HG03175 (cell line): ENCODE measurements at regions not wholly inside any gene's neighbourhood (a gene's known extent, or its start where the extent isn't known, plus 50 kb on each side); places are given as distances from the start of the nearest gene placed in this dataset.
"Not testable (repeated sequence)": the region's sequence is repeated elsewhere in the genome, so short reads cannot be mapped to it uniquely, and the experiment has no call there.

Experiments
- ATAC-seq: cut with Tn5 transposase; IDR thresholded peaks from one replicate; pipeline ENCODE4 v1.9.1; 2021; ENCODE audit warnings: mild to moderate bottlenecking, moderate library complexity; ENCODE audit not compliant: unreplicated experiment

DNA sequence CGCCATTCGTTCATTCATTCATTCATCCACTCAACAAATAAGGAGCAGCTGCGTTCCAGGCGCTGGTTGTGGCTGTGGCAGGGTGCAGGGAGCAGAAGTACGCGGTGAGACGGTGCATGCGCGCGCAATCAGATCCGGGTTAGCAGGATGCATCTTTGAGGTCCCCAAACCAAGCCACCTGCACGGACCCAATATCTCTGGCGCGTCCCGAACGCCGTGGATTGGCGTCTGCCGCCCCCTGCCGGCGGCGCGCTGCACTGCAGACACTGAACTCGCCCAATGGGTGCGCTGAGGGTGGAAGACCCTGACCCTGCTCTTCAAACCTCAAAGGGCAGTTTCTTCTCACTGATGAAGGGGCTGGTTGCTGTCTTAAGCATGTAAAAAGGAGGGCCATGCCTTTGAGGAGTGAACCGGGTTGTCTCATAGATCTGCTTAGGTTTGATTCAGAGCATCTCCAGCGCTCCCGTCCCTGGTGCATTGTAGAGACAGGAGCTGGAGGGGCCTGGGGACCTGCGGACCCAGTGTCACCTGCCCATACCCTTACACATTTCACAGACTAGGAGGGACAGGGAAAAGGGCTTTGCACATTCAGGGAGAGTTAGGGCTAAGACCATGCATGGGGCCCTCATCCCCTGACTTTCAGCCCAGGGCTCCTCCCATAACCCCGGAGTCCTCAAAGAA lies 102.5 kb downstream of the RAMP3 start:
- peak; percentile 72 for ATAC-seq

DNA sequence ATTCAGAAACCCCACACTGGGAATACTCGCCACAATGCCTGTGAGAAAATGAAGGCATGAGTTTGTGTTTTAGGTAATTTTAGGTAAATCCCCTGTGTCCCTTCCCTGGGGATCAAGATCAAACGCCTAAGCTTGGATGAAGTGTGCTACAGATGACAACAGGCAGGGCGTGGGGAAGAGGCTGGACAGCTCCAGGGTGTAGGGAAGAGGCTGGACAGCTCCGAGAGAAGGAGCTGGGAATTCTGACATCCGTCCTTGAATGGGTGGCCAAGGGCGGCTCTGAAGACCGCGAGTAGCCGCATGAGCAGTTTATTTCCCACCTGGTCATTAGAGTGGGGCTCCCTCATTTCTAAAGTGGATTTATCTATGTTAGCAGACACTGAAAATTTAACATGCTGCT lies 109.7 kb downstream of the RAMP3 start:
- ATAC-seq = no peak

DNA sequence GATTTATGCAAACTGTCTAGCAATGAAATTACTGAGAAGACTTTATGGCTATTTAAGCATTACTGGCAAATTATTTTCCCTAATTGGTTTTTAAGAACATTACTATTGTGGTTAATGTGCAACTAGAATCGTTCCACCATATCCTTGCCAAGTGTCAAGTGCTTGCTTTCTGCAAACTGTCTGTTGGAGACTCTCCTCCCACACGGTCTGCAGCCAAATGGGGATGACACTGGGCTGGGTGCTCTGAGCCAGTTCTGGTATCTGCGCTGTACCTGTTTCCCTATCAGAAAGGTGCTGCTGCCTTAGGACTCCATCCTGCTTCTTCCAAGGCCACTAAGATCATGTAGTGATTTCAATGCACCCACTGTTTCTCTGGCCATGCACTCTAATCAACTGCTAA lies 110.4 kb downstream of the RAMP3 start:
- ATAC-seq = no peak

DNA sequence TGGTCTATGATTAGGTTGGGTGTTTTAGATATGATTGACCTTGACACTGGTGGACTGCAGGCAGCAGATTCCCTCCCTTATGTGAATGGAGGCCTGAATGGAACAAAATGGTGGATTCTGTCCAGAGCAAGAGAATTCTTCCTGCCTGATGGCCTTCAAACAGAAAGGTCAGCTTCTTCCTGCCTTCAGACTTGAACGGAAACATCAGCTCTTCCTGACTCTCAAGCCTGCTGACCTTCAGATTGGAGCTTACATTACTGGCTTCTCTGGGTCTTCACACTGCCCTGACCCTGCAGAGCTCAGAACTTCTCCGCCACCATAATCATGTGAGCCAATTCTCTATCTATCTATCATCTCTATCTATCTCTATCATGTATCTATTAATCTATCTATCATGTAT lies 111.6 kb downstream of the RAMP3 start:
- ATAC-seq = no peak

DNA sequence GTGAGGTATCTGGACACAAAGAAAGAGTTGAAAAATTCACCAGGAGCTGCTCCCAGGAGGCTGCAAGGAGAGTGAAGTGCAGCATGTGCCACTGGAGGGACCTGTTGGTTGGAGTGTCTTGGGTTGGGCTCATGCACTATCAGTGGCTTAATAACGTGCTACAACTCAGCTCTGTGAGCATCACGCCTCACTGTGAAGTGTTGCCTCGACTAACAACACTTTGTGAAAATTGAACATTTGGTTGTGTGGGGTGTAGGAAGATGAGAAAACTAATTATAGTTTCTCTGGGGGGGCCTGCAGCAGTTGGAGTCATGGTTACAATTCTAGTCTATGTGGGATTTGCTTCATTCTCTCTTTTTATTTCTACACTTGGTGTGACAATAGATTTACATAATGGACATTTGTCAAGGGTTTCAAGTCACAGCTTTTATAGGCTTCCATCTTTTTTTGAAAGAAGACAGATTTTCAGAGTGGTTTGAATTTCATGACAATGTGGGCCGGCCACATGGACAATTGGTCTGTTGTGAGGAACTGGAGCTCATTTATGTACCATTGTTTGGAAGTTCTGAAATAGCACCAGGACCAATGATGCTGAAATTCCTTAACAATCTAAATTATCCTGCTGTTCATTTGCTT lies 121.3 kb downstream of the RAMP3 start:
- no peak for ATAC-seq

DNA sequence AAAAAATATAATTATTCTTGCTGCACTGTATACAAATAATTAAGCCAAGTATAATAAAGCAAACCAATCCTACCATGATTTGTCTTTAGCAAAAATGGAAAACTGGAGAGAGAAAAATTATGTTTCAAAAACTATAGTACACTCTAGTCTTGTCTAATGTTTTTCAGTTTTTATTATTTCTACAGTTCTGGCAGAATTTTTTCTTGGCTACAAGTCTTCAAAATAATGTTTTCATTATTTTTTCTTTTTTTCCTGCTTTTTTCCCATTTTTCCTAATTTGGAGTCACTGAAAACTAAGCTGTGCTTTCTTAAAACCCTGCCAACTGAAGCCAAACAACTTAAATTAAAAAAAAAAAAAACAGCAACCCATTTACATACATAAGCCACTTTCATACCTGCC lies 132.0 kb downstream of the RAMP3 start:
- ATAC-seq = not testable (repeated sequence)

DNA sequence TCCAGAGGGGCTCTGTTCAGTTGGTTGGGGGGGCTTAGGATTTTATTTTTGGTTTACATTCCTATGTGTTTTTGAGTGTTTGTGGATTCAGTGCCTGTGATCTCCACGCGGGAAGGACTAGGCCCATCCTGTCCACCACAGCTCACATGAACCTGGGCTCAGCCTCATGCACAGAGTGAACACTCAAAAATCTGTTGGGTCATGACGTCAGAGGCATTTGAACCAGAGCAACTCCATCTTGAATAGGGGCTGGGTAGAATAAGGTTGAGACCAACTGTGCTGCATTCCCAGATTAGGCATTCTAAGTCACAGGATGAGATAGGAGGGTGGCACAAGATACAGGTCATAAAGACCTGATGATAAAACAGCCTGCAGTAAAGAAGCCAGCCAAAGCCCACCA lies 133.3 kb downstream of the RAMP3 start:
- ATAC-seq = no peak

DNA sequence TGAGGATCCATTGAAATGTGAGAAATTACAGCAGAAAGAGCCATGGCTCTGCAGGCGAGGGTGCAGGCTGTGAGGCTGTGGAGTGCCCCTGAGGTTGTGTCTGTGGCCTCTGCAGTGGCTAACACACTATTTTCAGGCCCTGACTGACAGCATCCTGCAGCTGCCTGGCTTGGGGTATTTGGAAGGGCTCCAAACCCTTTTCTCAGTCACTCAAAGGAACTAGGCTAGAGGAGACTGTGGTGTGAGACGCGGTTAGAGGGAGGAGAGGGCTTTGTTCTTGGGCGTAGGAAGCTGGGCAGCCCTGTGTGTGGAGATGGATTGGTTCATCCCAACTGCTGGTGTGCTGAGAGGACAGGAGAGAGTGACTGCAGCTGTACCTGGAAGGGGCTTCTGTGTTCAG lies 134.9 kb downstream of the RAMP3 start:
- ATAC-seq = no peak

DNA sequence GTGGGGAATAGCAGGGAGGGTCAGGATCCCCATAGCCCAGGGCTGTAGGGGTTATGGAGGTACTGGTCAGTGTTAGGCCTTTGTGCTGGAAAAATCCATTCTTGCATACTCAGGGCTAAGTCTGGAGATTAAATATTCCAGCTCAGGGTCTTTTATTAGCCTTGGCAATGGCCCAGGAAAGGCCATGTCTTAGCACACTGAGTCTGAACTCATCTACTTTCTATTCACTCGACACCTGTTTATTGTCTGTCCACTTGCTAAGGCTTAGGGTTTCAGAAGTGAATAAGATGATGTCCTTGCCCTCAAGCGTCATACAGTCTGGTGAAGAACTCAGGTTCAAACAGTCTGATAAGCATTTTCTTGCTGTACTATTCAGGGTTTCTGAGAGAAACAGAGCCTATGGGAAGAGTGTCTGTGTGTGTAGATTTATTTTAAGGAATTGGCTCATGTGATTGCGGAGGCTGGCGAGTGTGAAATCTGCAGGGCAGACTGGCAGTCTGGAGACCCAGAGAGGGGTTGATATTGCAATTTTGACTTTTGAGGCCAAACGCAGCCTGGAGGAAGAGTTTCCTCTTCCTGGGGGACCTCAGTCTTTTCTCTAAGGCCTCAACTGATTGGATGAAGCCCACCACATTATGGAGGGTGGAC lies 135.8 kb downstream of the RAMP3 start:
- ATAC-seq = no peak

DNA sequence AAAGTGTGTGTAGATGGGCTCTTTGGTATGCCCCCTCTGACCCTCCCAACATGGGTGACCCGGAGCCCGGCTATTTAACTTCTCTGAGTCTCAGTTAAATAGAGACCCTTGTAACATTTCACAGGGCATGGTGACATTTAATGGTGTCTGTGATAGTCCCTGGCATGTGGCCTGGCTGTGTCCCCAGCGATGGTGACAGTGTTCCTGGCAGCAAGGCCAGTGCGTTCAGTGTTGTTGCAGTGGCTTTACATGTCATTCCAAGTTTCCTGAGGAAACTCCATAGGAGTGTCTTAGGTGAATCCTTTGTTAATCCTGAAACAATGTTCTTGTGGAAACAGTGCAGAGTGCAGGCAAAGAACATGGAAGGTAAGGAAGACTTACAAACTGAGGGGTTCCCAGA lies 137.0 kb downstream of the RAMP3 start:
- ATAC-seq = no peak

DNA sequence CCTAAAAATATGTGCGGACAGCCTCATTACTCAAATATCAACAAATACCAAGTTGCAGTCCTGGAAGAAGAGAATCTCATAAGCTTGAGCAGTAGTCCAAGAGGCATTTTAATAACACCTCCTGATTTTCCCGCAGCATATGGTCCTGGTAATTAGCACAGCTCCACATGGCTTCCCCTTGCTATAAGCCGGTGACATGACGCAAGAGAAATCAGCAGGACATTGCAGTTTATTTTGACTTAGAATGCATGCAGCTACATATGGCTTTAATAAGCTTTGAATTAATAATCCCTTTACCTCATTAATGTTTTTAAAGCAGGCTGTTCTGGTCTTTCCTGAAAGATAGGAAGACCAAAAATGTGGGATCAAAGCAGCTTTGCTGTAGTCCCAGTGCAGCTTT lies 137.6 kb downstream of the RAMP3 start:
- no peak for ATAC-seq

DNA sequence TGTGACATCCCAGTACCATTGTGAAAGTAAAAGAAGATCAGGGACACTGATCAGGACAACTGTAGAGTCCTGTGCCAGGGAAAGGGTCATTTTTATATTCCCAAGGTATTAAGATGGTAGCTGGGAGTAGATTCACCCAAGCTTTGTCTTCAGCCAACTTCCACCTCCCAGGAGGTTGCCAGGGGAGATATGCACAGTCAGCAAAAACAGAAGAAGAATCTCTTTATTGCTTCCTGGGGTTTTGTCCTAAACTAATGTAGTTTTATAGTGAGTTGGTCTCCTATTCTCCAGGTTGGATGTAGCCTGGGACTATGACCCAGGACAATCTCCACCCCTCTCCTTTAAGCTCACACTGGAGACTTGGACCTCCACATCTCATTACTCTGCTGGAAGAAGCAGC lies 139.2 kb downstream of the RAMP3 start:
- no peak for ATAC-seq

DNA sequence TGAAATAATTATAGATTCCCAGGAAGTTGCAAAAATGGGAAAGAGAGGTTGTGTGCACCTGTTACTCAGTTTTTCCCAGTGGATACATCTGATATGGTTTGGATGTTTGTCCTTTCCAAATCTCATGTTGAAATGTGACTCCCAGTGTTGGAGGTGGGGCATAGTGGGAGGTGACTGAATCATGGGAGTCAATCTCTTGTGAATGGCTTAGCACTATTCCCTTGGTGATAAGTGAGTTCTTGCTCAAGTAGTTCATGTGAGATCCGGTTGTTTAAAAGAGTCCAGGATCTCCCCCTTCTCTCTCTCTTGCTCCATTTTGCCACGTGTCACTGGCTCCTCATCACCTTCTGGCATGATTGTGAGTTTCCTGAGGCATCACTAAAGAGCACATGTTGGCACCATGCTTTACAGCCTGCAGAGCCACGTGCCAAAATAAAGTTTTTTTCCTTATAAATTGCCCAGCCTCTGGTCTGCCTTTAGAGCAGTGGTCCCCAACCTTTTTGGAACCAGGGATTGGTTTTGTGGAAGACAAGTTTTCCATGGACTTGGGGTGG lies 149.2 kb downstream of the RAMP3 start:
- ATAC-seq = no peak

DNA sequence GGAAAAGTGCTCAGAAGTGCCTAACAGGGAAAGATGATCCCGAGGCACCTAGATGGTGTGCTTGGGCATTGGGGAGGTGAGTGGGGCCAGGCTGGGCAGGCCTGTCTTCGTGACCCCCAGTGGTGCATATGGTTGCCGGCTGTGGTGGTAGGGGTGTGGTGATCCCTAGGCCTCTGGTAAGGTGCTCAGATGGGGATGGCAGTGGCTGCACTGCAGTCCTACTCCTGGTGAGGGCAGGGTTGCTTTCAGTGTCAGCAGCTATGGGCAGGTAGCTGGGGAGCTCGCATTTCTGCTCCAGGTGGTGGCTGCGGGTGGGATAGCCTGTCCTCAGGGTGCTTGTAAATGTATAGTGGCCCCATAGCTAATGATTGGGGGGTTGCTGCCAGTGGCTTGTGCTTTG lies 154.0 kb downstream of the RAMP3 start:
- no peak for ATAC-seq

DNA sequence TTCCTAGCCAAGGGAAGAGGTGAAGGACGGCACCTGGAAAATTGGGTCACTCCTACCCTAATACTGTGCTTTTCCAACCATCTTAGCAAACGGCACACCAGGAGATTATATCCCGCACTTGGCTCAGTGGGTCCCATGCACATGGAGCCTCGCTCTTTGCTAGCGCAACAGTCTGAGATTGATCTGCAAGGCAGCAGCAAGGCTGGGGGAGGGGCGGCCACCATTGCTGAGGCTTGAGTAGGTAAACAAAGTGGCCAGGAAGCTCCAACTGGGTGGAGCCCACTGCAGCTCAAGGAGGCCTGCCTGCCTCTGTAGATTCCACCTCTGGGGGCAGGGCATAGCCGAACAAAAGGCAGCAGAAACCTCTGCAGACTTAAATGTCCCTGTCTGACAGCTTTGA lies 157.9 kb downstream of the RAMP3 start:
- ATAC-seq = not testable (repeated sequence)

DNA sequence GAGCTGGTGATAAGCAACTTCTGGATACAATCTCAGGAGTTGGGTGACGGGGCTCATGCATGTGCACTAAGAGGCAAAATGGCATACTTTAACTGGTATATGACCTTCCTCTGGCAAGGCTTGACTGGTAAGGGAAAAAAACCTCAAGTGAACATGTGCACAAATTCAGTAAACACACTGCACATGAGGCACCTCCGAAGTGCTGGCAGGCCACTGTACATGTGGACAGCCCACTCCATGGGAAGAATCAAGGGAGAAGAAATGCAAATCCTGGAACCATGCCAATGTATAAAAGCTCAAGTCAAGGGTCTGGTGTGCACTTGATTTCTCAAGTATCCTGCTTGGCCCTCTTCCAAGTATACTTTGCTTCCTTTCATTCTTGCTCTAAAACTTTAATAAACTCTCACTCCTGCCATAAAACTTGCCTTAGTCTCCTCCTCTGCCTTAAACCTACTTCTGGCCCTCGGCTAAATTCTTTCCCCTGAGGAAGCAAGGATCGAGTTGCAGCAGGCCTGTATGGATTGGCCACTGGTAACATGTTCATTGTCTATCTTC lies 167.2 kb downstream of the RAMP3 start:
- ATAC-seq = no peak

DNA sequence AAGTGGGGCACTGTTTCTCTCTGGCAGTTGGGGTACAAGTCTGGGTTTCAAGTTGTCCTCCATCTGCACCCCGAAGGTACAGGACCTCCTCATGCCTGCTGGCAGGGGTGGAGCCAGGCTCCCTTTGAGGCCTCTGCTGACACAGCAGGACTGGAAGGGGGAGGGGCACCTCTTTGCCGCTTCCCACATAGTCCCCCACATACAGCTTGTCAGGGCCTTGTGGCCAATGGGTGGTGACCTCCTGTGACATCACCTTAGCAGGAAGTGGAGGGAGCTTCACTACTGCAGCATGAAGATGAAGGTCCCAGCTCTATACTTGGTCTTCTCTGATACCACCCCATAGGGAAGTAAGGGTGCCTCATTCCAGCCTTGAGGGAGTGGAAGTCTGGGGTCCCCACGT lies 167.8 kb downstream of the RAMP3 start:
- no peak for ATAC-seq

DNA sequence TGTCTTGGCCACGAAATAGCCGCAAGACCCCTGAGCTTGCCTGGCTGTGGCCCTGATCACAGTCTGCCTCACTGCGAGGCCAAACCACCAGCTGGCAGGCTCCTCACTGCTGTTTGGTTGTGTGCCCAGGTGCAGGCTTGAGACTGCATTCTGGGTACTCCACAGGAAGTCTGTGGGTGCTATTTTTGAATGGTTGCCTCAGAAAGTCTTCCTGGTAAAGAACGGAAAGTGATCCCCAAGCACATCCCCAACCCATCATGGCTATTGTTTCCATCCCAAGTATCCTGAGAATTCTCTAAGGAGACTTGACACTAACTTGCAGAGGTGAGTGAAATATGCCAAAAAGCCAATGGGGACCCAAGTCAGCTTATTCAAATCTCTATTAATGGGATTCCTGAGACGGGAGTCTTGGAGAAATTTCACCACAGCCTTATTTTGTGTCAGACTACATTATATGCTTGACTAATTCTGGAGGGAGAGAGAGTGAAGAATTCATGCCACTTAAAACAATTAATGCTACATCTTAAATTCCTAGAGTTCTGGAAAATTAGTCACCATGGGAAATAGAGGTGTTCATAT lies 170.9 kb downstream of the RAMP3 start:
- ATAC-seq = no peak

DNA sequence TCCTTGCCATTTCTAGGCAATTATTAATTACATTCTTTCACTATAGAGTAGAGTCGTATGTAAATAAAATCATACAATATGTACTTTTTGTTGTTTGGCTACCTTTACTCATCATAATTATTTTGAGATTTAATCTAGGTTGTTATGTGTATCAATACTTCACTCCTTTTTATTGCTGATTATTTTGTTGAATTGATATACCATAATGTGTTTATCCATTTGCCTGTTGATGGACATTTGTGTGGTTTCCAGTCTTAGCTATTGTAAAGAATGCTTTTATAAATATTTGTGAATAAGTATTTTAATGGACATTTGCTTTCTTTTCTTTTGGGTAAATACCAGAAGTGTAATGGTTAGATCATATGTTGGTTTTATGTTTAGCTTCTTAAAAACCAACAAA lies 174.0 kb downstream of the RAMP3 start:
- no peak for ATAC-seq

DNA sequence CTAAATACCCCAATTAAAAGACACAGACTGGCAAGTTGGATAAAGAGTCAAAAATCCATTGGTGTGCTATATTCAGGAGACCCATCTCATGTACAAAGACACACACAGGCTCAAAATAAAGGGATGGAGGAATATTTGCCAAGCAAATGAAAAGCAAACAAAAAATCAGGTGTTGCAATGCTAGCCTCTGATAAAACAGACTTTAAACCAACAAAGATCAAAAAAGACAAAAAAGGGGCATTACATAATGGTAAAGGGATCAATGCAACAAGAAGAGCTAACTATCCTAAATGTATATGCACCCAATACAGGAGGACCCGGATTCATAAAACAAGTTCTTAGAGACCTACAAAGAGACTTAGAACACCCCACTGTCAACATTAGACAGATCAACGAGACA lies 177.4 kb downstream of the RAMP3 start:
- ATAC-seq = not testable (repeated sequence)

DNA sequence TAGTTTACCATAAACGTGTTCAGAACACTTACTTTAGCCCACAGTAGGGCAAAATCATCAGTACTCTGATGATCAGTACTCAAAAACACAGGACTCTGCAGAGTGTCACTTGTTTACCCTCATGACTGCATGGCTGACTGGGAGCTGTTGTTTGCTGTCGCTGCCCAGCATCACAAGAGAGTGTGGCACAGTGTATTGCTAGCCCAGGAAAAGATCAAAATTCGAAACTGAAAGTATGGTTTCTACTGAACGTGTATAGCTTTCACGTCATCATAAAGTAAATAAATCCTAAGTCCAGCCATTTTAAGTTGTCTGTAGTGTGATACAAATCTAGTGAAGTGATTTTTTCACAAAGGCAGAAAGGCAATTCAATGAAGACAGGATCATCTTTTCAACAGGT lies 184.6 kb downstream of the RAMP3 start:
- no peak for ATAC-seq

DNA sequence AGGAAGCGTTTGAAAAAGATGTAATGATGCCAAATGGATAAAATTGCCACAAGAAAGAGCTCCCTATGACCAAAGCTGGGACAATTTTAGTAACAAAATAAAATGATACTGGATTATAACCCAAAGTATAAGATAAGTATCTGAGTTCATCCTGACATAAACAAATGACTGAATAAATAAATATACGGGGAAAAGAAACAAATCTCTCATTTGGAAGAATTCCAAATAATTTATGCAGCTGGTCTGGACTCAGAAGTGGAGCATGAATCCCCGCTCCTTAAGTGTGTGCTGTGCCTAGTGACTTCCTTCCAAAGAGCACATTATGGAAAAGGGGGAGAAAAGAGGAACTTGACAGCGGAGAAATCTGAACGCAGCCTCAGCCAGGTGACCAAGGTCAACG lies 186.2 kb downstream of the RAMP3 start:
- ATAC-seq = no peak
